Femur (tissue), 1 donor: ENCODE measurements at regions not wholly inside any gene's neighbourhood (a gene's known extent, or its start where the extent isn't known, plus 50 kb on each side); places are given as distances from the start of the nearest gene placed in this dataset.
"Not testable (repeated sequence)": the region's sequence is repeated elsewhere in the genome, so short reads cannot be mapped to it uniquely, and the experiment has no call there.

Source experiments
- DNase-seq: peaks from one replicate; pipeline ENCODE4 v3.0.0-alpha.2; 2017

DNA sequence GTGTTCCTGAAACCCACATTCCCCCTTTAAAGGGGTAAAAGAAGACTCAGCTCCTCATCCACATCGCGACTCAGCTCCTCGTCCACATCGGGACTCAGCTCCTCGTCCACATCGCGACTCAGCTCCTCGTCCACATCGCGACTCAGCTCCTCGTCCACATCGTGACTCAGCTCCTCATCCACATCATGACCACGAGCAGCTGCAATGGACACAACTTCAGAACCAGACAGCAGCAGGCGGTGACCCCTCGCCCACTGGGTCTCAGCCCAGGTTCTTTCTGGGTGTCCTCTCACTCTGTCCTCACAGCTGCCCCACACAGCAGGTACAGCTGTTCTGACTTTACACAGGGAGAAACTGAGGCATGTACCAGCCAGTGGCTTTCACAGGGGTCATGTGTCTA lies 163.5 kb upstream of the SALL3 start:
- DNase-seq = no peak

DNA sequence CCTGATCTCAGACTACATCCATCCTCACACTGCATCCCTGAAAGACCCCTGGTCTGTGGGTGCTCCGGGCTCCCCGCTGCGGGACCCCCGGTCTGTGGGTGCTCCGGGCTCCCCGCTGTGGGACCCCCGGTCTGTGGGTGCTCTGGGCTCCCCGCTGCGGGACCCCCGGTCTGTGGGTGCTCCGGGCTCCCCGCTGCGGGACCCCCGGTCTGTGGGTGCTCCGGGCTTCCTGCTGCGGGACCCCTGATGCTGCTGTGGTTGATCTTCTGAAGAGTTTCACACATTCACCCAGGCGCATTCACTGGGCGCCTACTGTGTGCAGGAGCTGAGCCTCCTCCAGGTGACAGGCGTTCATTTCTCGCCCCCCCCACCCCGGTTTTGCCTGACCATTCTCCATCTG lies 162.7 kb upstream of the SALL3 start:
- no peak for DNase-seq

DNA sequence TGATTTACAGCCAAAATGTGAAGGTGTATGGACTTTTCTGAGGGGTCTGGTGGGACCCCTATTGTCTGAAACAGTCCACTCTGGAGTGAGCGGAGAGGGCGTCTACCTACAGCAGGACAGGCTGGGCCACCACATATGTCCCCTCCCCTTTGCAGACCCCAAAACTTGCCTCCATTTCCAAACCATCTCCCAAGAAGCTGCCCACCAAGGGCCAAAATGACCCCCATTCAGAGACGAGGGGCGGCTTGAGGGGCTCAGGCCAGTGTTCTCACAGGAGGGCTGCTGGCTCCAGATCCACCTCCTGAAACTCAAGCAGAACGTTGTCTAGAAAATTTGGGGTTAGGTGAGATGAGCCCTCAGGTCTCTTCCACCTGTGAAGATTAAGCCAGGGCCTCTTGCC lies 161.1 kb upstream of the SALL3 start:
- no peak for DNase-seq

DNA sequence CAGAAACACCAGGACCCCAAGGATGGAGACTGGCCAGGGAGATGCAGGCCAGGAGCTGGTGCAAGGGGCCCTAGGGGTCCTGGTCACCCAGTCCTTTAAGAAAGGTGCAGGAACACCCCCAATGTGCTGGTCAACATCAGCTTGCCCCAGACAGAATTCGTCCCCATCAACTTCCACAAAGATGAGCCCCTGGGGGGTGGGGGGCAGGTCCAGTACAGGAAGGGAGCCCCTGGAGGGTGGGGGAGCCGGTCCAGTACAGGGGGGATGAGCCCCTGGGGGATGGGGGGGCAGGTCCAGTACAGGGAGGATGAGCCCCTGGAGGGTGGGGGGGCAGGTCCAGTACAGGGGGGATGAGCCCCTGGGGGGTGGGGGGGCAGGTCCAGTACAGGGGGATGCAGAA lies 160.7 kb upstream of the SALL3 start:
- DNase-seq = no peak

DNA sequence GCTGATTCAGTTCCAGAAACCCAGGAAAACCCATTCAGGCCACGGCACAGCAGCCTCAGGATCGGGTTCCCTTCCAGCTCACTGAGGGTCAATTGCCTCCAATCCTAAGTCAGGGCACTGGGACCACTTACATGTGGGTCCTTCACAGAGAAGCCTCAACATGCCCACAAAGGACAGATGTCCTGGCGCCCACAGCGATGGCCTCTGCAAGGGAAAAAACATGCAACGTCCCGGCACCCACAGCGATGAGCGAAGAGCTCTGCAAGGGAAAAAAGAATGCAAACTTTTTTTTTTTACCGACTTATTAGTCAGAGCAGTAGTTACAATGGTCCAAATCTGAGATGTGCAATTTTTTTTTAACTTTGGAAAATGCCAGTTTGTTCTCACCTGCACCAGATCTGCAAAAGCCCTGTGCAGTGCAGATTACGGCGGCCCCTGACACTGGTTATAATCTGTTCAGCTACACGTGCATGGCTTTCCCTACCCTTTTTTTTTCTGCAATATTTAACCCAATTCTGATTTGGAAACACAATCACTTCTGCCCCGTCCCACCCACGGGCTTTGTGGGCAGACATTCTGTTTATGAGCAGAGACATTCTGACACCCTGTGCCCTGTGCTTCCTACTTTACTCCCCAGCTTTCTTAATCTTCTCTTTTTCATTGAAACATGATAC lies 159.3 kb upstream of the SALL3 start:
- no peak for DNase-seq

DNA sequence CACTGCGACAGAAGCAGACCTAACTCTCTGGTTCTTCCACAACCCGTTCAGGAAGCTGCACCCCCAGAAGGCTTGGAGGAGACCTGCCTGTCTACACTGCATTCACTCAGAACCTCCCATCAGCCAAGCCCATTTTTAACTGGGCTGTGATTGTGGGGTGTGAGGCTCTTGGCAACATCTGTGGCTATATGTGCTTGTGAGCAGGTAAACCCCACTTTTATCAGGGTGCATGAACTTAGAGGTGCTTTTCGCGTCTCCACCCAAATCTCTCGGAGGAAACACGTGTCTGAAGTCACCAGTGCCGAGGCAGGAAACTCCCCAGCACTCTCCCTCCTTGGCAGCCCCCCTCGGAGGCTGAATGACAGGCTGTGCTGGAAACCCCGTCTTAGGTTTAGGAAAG lies 158.2 kb upstream of the SALL3 start:
- no peak for DNase-seq

DNA sequence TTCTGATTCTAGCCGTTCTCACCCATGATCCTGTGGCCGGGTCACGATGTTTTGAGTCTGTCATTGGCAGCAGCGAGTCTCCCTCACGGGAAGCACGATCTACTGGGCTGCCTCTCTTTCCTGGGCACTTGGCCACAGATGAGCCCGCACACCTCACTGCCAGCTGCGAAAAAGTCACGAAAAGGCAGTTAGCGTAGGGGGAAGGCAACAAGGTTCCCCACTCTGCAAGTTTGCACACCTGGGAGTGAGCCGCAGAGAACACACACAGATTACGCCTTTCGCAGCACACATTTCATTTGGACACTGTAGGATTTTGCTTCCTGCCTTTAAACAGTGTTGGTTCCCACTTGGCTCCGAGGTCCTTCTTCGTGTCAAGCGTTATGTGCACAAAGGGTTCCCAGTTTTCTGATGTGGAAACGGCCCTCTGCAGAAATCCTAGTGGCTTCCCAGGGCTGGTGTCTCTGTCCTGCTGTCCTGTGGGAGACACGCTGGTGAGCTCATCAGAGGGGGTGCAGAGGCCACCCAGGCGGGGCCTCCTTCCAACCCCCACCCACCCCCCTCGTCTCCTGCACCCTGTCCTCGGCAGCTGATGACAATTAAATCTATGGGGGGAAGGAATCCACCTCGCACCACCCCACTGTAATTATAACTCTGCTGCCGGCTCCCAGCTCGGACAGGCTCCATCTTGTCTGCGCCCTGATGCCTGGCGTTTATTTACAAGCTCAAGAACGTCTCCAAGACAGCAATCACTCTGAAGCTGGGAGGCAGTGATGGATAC lies 157.3 kb upstream of the SALL3 start:
- no peak for DNase-seq

DNA sequence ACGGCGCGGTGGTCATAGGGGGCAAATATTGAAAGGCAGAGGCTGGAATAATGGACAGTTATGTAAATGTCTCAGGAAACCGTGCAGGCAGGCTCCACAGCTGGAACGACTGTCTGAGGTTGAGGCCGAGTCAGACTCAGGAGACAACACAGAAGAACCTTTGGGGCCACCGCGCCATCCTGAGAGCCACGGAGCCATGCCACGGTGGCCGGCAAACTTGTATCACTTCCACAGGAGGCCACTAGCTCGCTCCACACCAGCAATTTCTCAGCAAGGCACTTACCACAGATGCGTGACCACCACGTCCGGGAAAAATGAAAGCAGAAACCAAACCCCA lies 156.7 kb upstream of the SALL3 start:
- DNase-seq = no peak

DNA sequence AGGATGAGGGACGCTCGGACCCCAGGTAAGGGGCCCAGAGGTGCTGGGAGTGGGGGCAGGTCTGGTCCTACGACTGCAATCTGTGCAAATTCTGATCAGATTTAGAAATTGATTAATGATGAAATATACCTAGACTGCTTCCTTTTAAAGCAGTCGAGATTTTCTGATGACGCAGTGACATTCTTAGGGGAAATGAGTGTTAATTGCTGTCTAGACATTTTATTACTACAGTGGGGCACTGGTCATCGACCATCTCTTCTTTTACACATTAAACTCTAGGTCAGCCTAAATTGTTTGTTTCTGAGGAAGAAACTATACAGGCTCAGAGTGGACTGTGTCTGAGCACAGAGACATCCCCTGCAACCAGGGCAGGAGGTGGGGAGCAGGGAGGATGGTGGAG lies 154.4 kb upstream of the SALL3 start:
- no peak for DNase-seq

DNA sequence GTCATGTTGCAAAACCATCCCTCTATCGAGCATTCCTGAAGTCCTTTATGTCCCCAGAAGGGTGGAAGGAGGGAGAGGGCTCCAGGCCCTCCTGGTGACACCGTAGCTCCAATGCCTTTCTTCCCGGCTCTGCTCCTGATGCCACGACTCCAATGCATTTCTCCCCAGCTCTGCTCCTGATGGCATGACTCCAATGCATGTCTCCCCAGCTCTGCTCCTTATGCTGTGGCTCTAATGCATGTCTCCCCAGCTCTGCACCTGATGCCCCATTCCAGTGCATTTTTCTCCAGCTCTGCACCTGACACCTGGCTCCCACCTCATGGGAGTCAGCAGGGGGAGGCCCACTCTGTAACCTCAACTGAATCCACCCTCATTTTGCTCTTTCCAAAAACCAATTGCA lies 153.0 kb upstream of the SALL3 start:
- DNase-seq = no peak

DNA sequence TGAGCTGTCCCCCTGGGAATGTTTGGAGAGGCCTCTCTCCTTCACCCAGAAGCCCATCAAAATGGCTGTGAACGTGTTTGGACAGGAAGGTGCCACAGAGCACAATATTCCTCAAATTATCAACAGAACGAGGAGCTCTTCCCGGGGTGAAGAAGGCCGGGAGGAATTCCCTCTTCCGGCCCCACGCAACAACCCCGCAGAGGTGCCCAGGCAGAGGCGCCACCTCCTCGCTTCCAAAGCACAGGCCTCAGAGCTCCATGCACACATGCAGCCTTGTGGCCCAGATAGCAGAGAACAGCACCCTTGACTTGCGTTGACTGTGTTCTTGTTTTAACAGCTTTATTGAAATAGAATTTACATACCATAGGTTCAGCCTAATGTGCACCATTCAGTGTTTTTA lies 152.5 kb upstream of the SALL3 start:
- no peak for DNase-seq

DNA sequence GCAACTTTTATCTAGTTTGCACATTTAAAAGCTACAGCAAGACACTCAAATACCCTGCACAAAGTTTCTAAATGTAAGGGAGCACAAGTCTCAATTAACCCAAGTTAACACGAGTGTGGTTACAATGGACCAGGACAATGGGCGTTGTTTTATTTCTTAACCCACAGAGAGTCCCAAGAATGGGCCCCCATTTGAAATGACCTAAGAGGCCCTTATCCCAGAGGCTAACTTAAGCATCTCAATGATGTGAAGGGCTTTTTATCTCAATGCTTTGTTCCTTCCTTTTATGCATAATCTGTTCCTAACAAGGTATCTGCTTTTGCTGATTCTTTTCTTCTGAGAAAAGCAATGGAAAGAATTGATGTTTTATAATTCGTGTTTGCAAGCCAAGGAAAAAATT lies 151.5 kb upstream of the SALL3 start:
- DNase-seq = no peak

DNA sequence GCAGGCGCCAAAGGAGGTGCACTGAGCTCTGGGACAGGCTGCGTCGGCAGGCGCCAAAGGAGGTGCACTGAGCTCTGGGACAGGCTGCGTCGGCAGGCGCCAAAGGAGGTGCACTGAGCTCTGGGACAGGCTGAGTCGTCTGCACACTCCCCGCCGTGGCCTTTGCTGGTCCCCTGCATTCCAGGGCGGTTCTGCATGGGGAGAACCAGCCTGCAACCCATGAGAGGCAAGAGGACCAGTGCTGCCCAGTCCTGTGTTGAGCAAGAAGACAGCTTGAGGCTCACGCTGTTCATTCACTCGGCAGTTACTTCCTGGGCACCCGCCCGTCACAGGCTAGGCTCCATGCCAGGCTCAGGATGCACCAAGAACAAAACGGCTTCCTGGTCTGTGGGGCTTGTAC lies 150.6 kb upstream of the SALL3 start:
- not testable (repeated sequence) for DNase-seq

DNA sequence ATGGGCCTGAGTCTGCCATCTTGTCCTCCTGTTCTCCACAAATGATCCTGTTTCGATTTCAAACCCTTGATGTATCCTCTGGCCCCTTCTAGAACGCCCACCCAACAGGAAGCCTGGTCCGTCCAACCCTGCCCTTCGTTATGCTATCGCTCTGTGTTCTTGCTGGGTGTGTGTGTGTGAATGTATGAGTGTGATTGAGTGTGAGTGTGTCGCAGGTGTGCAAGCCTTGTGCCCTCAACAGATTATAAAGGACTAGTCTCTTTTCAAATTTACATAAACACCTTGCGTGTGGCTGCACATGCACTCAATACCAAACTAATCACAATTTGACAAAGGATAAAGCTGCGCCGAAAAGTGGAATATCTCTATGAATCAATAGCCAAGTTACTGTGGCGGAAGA lies 149.5 kb upstream of the SALL3 start:
- no peak for DNase-seq

DNA sequence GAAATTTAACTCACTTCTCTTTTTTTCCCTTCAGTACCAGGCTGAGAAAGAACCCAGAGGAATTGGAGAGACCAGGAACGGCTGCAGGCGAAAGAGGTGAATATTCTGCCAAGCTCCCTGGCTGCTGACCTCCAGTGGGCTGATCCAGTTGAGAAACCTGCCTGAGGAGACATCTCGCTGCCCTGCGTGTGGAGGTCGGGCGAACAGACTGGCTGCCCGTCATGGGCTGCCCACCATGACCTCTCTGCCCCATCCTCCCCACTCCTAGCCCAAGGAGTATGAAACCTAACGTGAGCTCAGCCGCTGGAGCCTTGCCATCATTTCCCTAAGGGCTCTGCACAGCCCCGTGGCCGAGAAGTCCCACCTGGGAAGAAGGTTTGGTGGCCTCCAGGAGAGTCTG lies 148.8 kb upstream of the SALL3 start:
- DNase-seq = no peak

DNA sequence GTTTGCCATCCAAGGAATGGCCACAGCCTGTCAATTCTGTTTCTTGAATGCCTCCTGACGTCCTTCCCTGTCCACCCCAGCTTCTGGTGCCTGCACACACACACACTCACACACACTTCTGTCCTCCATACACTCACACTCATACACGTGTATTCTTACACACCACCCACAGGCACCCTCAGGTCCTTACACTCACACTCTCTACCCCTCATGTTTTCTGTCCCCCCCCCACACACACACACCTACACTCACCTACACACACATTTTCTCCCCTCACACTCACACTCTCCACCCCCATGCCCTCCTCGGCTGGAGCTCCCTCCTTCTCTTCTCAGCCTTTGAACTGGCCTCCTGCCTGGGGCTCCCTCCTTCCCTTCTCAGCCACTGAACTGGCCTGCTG lies 148.0 kb upstream of the SALL3 start:
- no peak for DNase-seq

DNA sequence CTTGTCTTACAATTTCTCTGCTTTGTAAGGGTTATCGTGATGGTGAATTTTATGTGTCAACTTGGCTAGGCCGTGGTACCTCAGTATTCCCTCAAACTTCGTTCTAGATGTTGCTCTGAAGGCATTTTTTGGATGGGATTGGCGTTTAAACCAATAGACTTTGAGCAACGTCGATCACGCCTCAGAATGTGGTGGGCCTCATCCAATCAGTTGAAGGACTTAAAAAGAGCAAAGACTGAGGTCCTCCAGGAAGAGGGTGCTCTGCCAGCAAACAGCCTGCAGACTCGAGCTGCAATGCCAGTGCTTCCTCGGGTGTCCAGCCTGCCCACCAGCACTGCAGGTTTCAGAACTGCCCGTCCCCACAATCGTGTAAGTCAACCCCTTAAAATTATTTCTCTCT lies 145.8 kb upstream of the SALL3 start:
- DNase-seq = no peak

DNA sequence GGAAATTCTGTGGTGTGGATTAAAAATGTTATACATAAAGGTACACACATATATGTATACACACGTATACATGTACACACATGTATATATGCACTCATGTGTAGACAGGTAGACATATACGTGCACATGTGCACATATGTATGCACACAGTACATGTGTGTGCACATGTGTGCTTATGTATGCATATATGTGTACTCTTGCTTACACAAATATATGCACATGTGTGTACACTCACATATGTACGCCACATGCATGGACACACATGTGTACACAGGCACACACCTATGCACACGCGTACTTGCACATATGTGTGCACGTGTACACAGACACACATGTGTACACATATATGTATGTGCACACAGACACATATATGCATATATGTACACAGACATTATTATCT lies 142.8 kb upstream of the SALL3 start:
- no peak for DNase-seq

DNA sequence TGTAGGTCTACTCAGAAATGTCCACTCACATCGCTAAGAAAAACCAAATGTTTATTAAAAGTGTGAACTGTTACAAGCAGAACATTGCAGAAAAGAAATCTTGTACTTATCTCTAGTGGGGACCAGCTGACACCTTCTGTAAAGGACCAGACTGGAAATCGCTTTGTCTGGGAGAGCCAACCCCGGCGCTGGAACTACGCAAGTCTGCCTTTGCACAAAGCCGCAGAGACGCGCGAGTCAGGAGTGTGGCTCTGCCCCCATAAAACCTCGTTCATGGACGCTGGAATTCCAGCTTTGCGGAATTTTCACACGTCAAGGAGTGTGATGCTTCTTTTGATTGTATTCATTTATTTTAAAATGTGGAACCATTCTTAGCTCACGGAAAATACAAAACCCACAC lies 141.9 kb upstream of the SALL3 start:
- DNase-seq = no peak

DNA sequence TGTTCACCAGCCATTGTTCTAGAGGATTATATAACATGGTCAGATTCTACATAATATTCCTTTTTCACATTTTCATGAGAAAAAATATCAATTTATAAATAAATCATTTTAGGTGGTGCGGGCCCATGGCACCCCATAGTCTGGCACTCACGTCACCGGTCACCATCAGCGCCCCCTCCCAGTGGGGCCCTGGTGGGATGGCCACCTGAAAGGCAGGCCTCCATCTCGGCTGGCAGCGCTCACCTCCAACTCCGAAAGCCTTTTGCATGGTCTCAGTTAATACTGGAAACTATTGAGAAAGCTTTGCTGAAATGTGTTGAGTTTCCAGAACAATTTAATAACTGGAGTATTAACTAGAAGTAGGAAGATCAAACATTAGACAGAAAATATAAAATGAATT lies 141.4 kb upstream of the SALL3 start:
- no peak for DNase-seq

DNA sequence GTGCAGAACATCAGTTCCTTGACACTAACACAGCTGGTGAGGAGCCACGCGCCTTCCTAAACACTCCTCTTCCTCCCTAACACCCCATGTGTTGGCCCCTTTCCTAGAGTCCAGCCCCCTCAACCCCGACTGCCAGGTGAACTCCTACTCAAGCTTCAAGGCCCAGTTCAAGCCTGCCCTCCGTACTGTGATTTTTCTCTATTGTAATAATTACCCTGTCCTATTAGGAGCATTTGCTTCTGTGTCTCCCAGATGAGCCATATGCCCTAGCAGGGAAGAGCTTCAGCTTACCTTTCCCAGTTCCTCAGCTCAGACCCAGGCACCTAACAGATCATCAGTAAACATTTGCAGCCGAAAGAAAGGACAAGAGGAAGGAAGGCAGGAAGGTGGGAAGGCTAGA lies 130.6 kb upstream of the SALL3 start:
- DNase-seq = no peak

DNA sequence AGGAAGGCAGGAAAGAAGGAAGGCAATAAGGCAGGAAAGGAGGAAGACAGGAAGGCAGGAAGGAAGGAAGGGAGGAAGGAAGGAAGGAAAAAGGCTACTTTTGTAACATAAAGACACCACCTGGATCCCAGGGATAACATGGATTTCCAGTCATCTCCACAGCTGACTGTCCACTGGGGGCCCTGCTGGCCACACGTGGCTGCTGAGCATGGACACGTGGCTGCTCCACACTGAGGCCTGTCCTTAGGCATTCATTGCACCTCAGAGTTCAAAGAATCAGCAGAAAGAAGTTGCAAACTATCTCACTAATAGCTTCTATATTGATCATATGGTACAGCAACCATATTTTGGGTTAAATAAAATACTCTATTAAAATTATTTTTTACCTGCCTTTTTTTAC lies 130.2 kb upstream of the SALL3 start:
- no peak for DNase-seq

DNA sequence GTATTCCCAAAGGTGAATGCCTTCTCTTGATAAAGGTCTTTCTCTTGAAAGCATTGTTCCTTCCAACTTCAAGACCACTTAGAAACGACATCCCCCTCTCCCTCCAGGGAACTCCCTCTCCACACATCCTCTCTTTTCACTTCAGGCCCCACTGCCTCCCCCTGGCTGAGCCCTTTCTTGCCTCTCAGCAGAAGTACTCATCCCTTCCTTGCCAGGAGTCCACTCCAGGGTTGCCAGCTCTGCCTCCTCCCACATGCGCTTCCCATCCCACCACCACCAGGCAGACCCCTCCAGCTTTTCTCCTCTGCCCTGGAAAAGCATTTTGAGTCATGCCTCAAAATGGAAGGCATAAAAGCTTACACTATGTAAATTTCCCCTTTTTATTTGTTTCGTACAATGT lies 126.3 kb upstream of the SALL3 start:
- no peak for DNase-seq

DNA sequence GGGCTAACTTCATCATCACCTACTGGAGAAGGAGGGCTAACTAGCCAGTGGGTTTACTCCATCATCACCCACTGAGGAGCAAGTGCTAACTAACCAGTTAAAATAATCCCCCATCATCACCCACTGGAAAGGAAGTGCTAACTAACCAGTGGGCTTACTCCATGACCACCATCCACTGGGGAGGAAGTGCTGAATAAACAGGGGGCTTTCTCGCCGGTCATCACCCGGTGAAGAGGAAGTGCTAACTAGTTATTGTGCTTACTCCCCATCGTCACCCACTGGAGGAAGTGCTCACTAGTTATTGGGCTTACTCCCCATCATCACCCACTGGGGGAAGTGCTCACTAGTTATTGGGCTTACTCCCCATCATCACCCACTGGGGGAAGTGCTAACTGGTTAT lies 124.4 kb upstream of the SALL3 start:
- no peak for DNase-seq
